HG03442 (cell line): ENCODE measurements at regions not wholly inside any gene's neighbourhood (a gene's known extent, or its start where the extent isn't known, plus 50 kb on each side); places are given as distances from the start of the nearest gene placed in this dataset.
"Not testable (repeated sequence)": the region's sequence is repeated elsewhere in the genome, so short reads cannot be mapped to it uniquely, and the experiment has no call there.

ENCODE experiments used
- ATAC-seq: cut with Tn5 transposase; IDR thresholded peaks from one replicate; pipeline ENCODE4 v1.9.1; 2021; ENCODE audit warnings: mild to moderate bottlenecking, moderate library complexity; ENCODE audit not compliant: unreplicated experiment

- no peak for ATAC-seq
Observed at GRCh38 chr2:208673631-208674030, 267.0 kb downstream of the PTH2R start.

GRCh38 chr2:208674919-208675318 lies 268.3 kb downstream of the PTH2R start:
- ATAC-seq: no peak

- not testable (repeated sequence) for ATAC-seq
Observed at GRCh38 chr2:208685929-208686328, 279.3 kb downstream of the PTH2R start.

GRCh38 chr2:208686665-208687064 lies 280.1 kb downstream of the PTH2R start:
- ATAC-seq: no peak

- ATAC-seq: not testable (repeated sequence)
Observed at GRCh38 chr2:208687720-208688119, 281.1 kb downstream of the PTH2R start.

- no peak for ATAC-seq
Observed at GRCh38 chr2:208698114-208698513, 291.5 kb downstream of the PTH2R start.

GRCh38 chr2:208708486-208708885 lies 301.9 kb downstream of the PTH2R start:
- no peak for ATAC-seq

- ATAC-seq: no peak
Observed at GRCh38 chr2:208711598-208711997, 305.0 kb downstream of the PTH2R start.

GRCh38 chr2:208713066-208713745 lies 306.6 kb downstream of the PTH2R start:
- ATAC-seq: no peak

- no peak for ATAC-seq
Observed at GRCh38 chr2:208718828-208719227, 312.2 kb downstream of the PTH2R start.

- ATAC-seq: no peak
Observed at GRCh38 chr2:208722731-208723130, 316.1 kb downstream of the PTH2R start.

- ATAC-seq: no peak
Observed at GRCh38 chr2:208725280-208725679, 318.7 kb downstream of the PTH2R start.

GRCh38 chr2:208726242-208726641 lies 319.6 kb downstream of the PTH2R start:
- ATAC-seq: no peak

- not testable (repeated sequence) for ATAC-seq
Observed at GRCh38 chr2:208751663-208752415, 345.2 kb downstream of the PTH2R start.

GRCh38 chr2:208757364-208757763 lies 350.8 kb downstream of the PTH2R start:
- no peak for ATAC-seq

GRCh38 chr2:208773074-208773473 lies 366.5 kb downstream of the PTH2R start:
- ATAC-seq: not testable (repeated sequence)

- ATAC-seq: no peak
Observed at GRCh38 chr2:208781166-208781565, 374.6 kb downstream of the PTH2R start.

GRCh38 chr2:208782097-208782496 lies 375.5 kb downstream of the PTH2R start:
- no peak for ATAC-seq

- ATAC-seq: no peak
Observed at GRCh38 chr2:208783184-208783583, 376.6 kb downstream of the PTH2R start.

- ATAC-seq: not testable (repeated sequence)
Observed at GRCh38 chr2:208784774-208785173, 378.2 kb downstream of the PTH2R start.

- no peak for ATAC-seq
Observed at GRCh38 chr2:208791257-208791656, 384.7 kb downstream of the PTH2R start.

- no peak for ATAC-seq
Observed at GRCh38 chr2:208792766-208793165, 386.2 kb downstream of the PTH2R start.
